ENCODE measurements at regions not wholly inside any gene's neighbourhood (a gene's known extent, or its start where the extent isn't known, plus 50 kb on each side); places are given as distances from the start of the nearest gene placed in this dataset.

GRCh38 chr18:25672490-25672889, 320.5 kb upstream of the ZNF521 start:
- TF ChIP-seq EZH2 (IDR thresholded peaks at IDR 0.05; ENCODE audit: borderline replicate concordance, low read depth, low read length, poor library complexity, severe bottlenecking) (no peak), CTCF (conservative IDR thresholded peaks at IDR 0.05; ENCODE audit: low read depth, low read length) (0 out of 2 replicates have a peak, but pooled peaks have one; percentile 17)
- H3K27ac ChIP-seq (ENCODE audit: low read depth, low read length, poor library complexity, severe bottlenecking): no peak overlapping the region
- CTCF ChIA-PET: no interaction called here
- no peaks in the 10 kb centered on the region for H3K27me3 ChIP-seq (replicated peaks; ENCODE audit: insufficient read depth, low read depth, low read length, poor library complexity)
- intact Hi-C loops (cut with micrococcal nuclease; ENCODE audit: unreplicated experiment): no loop called here
- no TSS peak for BruUV-seq (replicated peaks)
- peak; percentile 3 for DNase-seq (ENCODE audit: low spot score)
- no peak overlapping the region for H3K4me3 ChIP-seq (ENCODE audit: low read depth, low read length, poor library complexity, severe bottlenecking)
- no peaks in the 10 kb centered on the region for H3K36me3 ChIP-seq (ENCODE audit: insufficient read depth, low read length, poor library complexity, severe bottlenecking)
- peaks cover 7% of the 10 kb centered on the region for H3K9me3 ChIP-seq (ENCODE audit: low read depth, low read length, poor library complexity, severe bottlenecking)
- POLR2A ChIA-PET (ENCODE audit: low non-redundant PET): no interaction called here
- no peaks in the 10 kb centered on the region for H3K4me1 ChIP-seq (ENCODE audit: insufficient read depth, low read length, poor library complexity, severe bottlenecking)

GRCh38 chr18:25669741-25670140, 317.8 kb upstream of the ZNF521 start:
- CTCF ChIA-PET: no interaction called here
- no peaks in the 10 kb centered on the region for H3K36me3 ChIP-seq (ENCODE audit: insufficient read depth, low read length, poor library complexity, severe bottlenecking)
- POLR2A ChIA-PET (ENCODE audit: low non-redundant PET): no interaction called here
- no TSS peak for BruUV-seq (replicated peaks)
- H3K9me3 ChIP-seq (ENCODE audit: low read depth, low read length, poor library complexity, severe bottlenecking): peaks cover 7% of the 10 kb centered on the region
- no peaks in the 10 kb centered on the region for H3K4me1 ChIP-seq (ENCODE audit: insufficient read depth, low read length, poor library complexity, severe bottlenecking)
- intact Hi-C loops (cut with micrococcal nuclease; ENCODE audit: unreplicated experiment): no loop called here
- H3K27me3 ChIP-seq (replicated peaks; ENCODE audit: insufficient read depth, low read depth, low read length, poor library complexity): no peaks in the 10 kb centered on the region
- TF ChIP-seq EZH2 (IDR thresholded peaks at IDR 0.05; ENCODE audit: borderline replicate concordance, low read depth, low read length, poor library complexity, severe bottlenecking): no peak
- no peak overlapping the region for H3K4me3 ChIP-seq (ENCODE audit: low read depth, low read length, poor library complexity, severe bottlenecking)
- DNase-seq (ENCODE audit: low spot score): no peak
- no peak overlapping the region for H3K27ac ChIP-seq (ENCODE audit: low read depth, low read length, poor library complexity, severe bottlenecking)

- TF ChIP-seq CTCF (conservative IDR thresholded peaks at IDR 0.05; ENCODE audit: low read depth, low read length) (no peak), EZH2 (IDR thresholded peaks at IDR 0.05; ENCODE audit: borderline replicate concordance, low read depth, low read length, poor library complexity, severe bottlenecking) (no peak)
- Histone ChIP-seq H3K4me1 (ENCODE audit: insufficient read depth, low read length, poor library complexity, severe bottlenecking) (no peaks in the 10 kb centered on the region), H3K27me3 (replicated peaks; ENCODE audit: insufficient read depth, low read depth, low read length, poor library complexity) (no peaks in the 10 kb centered on the region), H3K36me3 (ENCODE audit: insufficient read depth, low read length, poor library complexity, severe bottlenecking) (no peaks in the 10 kb centered on the region), H3K4me3 (ENCODE audit: low read depth, low read length, poor library complexity, severe bottlenecking) (no peak overlapping the region), H3K9me3 (ENCODE audit: low read depth, low read length, poor library complexity, severe bottlenecking) (peaks cover 5% of the 10 kb centered on the region), H3K27ac (ENCODE audit: low read depth, low read length, poor library complexity, severe bottlenecking) (no peak overlapping the region)
- ChIA-PET POLR2A (ENCODE audit: low non-redundant PET) (no interaction called here), CTCF (no interaction called here)
- no peak for DNase-seq (ENCODE audit: low spot score)
- no TSS peak for BruUV-seq (replicated peaks)
- intact Hi-C loops (cut with micrococcal nuclease; ENCODE audit: unreplicated experiment): no loop called here
These were observed 310.3 kb upstream of the ZNF521 start for GRCh38 chr18:25662272-25662671.

GRCh38 chr18:25661831-25662230, 309.9 kb upstream of the ZNF521 start:
- intact Hi-C loops (cut with micrococcal nuclease; ENCODE audit: unreplicated experiment): no loop called here
- H3K4me1 ChIP-seq (ENCODE audit: insufficient read depth, low read length, poor library complexity, severe bottlenecking): no peaks in the 10 kb centered on the region
- BruUV-seq (replicated peaks): no TSS peak
- no peaks in the 10 kb centered on the region for H3K27me3 ChIP-seq (replicated peaks; ENCODE audit: insufficient read depth, low read depth, low read length, poor library complexity)
- POLR2A ChIA-PET (ENCODE audit: low non-redundant PET): no interaction called here
- TF ChIP-seq EZH2 (IDR thresholded peaks at IDR 0.05; ENCODE audit: borderline replicate concordance, low read depth, low read length, poor library complexity, severe bottlenecking) (no peak), CTCF (conservative IDR thresholded peaks at IDR 0.05; ENCODE audit: low read depth, low read length) (no peak)
- no peak overlapping the region for H3K27ac ChIP-seq (ENCODE audit: low read depth, low read length, poor library complexity, severe bottlenecking)
- no peak overlapping the region for H3K4me3 ChIP-seq (ENCODE audit: low read depth, low read length, poor library complexity, severe bottlenecking)
- no peak for DNase-seq (ENCODE audit: low spot score)
- H3K9me3 ChIP-seq (ENCODE audit: low read depth, low read length, poor library complexity, severe bottlenecking): peaks cover 5% of the 10 kb centered on the region
- CTCF ChIA-PET: no interaction called here
- no peaks in the 10 kb centered on the region for H3K36me3 ChIP-seq (ENCODE audit: insufficient read depth, low read length, poor library complexity, severe bottlenecking)

Data from A673 (cell line).